C4-2B (cell line): ENCODE measurements at regions not wholly inside any gene's neighbourhood (a gene's known extent, or its start where the extent isn't known, plus 50 kb on each side); places are given as distances from the start of the nearest gene placed in this dataset.
"Not testable (repeated sequence)": the region's sequence is repeated elsewhere in the genome, so short reads cannot be mapped to it uniquely, and the experiment has no call there.

Source experiments
- ZFX ChIP-seq: fragments of 450-650 bp; IDR thresholded peaks from 2 replicates; pipeline ENCODE4 v1.6.1; 2017
- TF ChIP-seq, protein P1 (sequence below): fragments of 450-650 bp; conservative IDR thresholded peaks from 2 replicates; pipeline ENCODE4 v1.5.1; 2017; ENCODE audit warnings: mild to moderate bottlenecking

DNA sequence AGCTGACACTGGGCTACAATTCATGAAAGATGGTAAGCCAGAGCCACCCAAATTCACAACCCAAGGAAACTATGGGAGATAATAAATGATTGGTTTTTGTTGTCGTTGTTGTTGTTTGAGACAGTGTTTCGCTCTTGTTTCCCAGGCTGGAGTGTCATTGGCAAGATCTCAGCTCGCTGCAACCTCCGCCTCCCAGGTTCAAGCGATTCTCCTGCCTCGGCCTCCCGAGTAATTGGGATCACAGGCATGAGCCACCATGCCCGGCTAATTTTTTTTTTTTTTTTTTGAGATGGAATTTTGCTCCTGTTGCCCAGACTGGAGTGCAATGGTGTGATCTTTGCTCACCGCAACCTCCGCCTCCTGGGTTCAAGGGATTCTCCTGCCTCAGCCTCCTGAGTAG lies 65.9 kb upstream of the METTL9 start:
- TF ChIP-seq, protein P1, sequence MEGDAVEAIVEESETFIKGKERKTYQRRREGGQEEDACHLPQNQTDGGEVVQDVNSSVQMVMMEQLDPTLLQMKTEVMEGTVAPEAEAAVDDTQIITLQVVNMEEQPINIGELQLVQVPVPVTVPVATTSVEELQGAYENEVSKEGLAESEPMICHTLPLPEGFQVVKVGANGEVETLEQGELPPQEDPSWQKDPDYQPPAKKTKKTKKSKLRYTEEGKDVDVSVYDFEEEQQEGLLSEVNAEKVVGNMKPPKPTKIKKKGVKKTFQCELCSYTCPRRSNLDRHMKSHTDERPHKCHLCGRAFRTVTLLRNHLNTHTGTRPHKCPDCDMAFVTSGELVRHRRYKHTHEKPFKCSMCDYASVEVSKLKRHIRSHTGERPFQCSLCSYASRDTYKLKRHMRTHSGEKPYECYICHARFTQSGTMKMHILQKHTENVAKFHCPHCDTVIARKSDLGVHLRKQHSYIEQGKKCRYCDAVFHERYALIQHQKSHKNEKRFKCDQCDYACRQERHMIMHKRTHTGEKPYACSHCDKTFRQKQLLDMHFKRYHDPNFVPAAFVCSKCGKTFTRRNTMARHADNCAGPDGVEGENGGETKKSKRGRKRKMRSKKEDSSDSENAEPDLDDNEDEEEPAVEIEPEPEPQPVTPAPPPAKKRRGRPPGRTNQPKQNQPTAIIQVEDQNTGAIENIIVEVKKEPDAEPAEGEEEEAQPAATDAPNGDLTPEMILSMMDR: not testable (repeated sequence)
- TF ChIP-seq ZFX: not testable (repeated sequence)
